Endodermal cell (in vitro differentiated cells): ENCODE measurements at regions not wholly inside any gene's neighbourhood (a gene's known extent, or its start where the extent isn't known, plus 50 kb on each side); places are given as distances from the start of the nearest gene placed in this dataset.

Source experiments
- DNase-seq: peaks from one replicate; pipeline ENCODE4 v3.0.0-alpha.2; 2017
- H3K27ac ChIP-seq: 2 replicates; pipeline ENCODE4 v1.5.1; 2013; ENCODE audit warnings: mild to moderate bottlenecking, low read depth, low read length, moderate library complexity
- H3K27me3 ChIP-seq: 2 replicates; pipeline ENCODE4 v1.6.1; 2013; ENCODE audit warnings: mild to moderate bottlenecking, low read length, moderate library complexity; ENCODE audit not compliant: insufficient read depth, control insufficient read depth, poor library complexity, severe bottlenecking
- H3K36me3 ChIP-seq: 2 replicates; pipeline ENCODE4 v1.7.0; 2013; ENCODE audit warnings: mild to moderate bottlenecking, low read length, moderate library complexity; ENCODE audit not compliant: control insufficient read depth, insufficient read depth
- H3K4me1 ChIP-seq: one replicate; pipeline ENCODE4 v1.7.0; 2013; ENCODE audit warnings: low read length; ENCODE audit not compliant: control insufficient read depth, insufficient read depth
- H3K4me3 ChIP-seq: 2 replicates; pipeline ENCODE4 v1.5.1; 2013; ENCODE audit warnings: mild to moderate bottlenecking, low read length, moderate library complexity
- H3K9ac ChIP-seq: 2 replicates; pipeline ENCODE4 v1.6.1; 2013; ENCODE audit warnings: mild to moderate bottlenecking, low read length, moderate library complexity; ENCODE audit not compliant: poor library complexity, severe bottlenecking; ENCODE audit errors: extremely low read depth
- H3K9me3 ChIP-seq: 2 replicates; pipeline ENCODE4 v1.6.1; 2013; ENCODE audit warnings: mild to moderate bottlenecking, low read length, moderate library complexity; ENCODE audit not compliant: control insufficient read depth
- H3K27ac Mint-ChIP-seq: 2 replicates; pipeline ENCODE4 v1.8.0; 2020; ENCODE audit warnings: mixed read lengths
- H3K27me3 Mint-ChIP-seq: 2 replicates; pipeline ENCODE4 v1.8.0; 2021; ENCODE audit warnings: mild to moderate bottlenecking, mixed read lengths; ENCODE audit not compliant: insufficient read depth
- H3K36me3 Mint-ChIP-seq: 2 replicates; pipeline ENCODE4 v1.8.0; 2020; ENCODE audit warnings: low read depth, mixed read lengths
- H3K4me1 Mint-ChIP-seq: 2 replicates; pipeline ENCODE4 v1.8.0; 2020; ENCODE audit warnings: mixed read lengths
- H3K4me3 Mint-ChIP-seq: 2 replicates; pipeline ENCODE4 v1.8.0; 2020; ENCODE audit warnings: mild to moderate bottlenecking, moderate library complexity, mixed read lengths
- H3K9me3 Mint-ChIP-seq: 2 replicates; pipeline ENCODE4 v1.8.0; 2020; ENCODE audit warnings: mild to moderate bottlenecking, mixed read lengths
- CTCF ChIP-seq: fragments of 200-600 bp; sonication (generic); conservative IDR thresholded peaks from 2 replicates; pipeline ENCODE4 v1.5.0; 2021; ENCODE audit warnings: antibody characterized with exemption, mild to moderate bottlenecking
- WGBS, 2 experiments: methylation state at CpG; one replicate each; pipeline versions ENCODE4 v1.1.5 to v1.1.7; 2013; ENCODE audit warnings: missing lambda C conversion rate in 2 of 2, mixed read lengths in 1 of 2; ENCODE audit not compliant: insufficient coverage in 1 of 2, insufficient read length in 1 of 2; 5-methylcytosine and 5-hydroxymethylcytosine counted together

DNA sequence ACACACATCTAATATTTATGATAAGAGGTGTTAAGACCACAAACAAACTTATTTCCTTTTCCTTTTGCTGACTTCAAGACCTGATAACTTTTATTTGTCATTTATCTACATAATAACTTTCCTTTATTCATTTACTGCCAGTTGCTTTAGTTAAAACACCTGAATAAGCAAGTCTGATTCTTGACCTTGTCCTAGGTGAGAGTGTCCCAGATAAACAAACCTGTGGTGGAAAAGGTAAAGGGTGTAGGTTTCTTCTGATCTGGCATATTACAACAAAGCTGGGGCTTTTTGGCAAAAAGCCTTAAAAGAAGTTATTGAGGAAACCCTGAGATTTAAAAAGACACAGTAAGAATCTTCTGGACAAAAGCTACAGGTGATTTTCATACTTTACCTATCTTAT is 191.5 kb downstream of the ZBBX start:
- Mint-ChIP-seq H3K27me3 (no peaks in the 10 kb centered on the region), H3K9me3 (no peaks in the 10 kb centered on the region), H3K4me3 (no peak overlapping the region), H3K4me1 (peaks cover 4% of the 10 kb centered on the region), H3K27ac (no peak overlapping the region), H3K36me3 (no peaks in the 10 kb centered on the region)
- no peak overlapping the region for H3K27ac ChIP-seq
- no peaks in the 10 kb centered on the region for H3K36me3 ChIP-seq
- no peak for DNase-seq
- H3K9me3 ChIP-seq: no peaks in the 10 kb centered on the region
- H3K4me1 ChIP-seq: no peaks in the 10 kb centered on the region
- no peak overlapping the region for H3K4me3 ChIP-seq
- H3K9ac ChIP-seq: no peak overlapping the region
- H3K27me3 ChIP-seq: no peaks in the 10 kb centered on the region
- no peak for TF ChIP-seq CTCF

GRCh38 chr3:167187221-167187620 is 192.9 kb downstream of the ZBBX start:
- DNase-seq: no peak
- Mint-ChIP-seq H3K27me3 (no peaks in the 10 kb centered on the region), H3K36me3 (no peaks in the 10 kb centered on the region), H3K4me1 (peaks cover 4% of the 10 kb centered on the region), H3K9me3 (no peaks in the 10 kb centered on the region), H3K27ac (no peak overlapping the region), H3K4me3 (no peak overlapping the region)
- H3K9me3 ChIP-seq: no peaks in the 10 kb centered on the region
- H3K27ac ChIP-seq: no peak overlapping the region
- H3K4me3 ChIP-seq: no peak overlapping the region
- H3K27me3 ChIP-seq: no peaks in the 10 kb centered on the region
- 90 to 100% methylated on average over 1 to 2 of the region's 2 CpGs for WGBS, 2 experiments
- TF ChIP-seq CTCF: no peak
- no peaks in the 10 kb centered on the region for H3K36me3 ChIP-seq
- H3K4me1 ChIP-seq: no peaks in the 10 kb centered on the region
- no peak overlapping the region for H3K9ac ChIP-seq

- Mint-ChIP-seq H3K36me3 (no peaks in the 10 kb centered on the region), H3K27me3 (no peaks in the 10 kb centered on the region), H3K27ac (no peak overlapping the region), H3K9me3 (no peaks in the 10 kb centered on the region), H3K4me1 (peaks cover 4% of the 10 kb centered on the region), H3K4me3 (no peak overlapping the region)
- no peak overlapping the region for H3K27ac ChIP-seq
- 74% methylated on average over 3 of the region's 3 CpGs; no CpG with 5 or more reads in 1 of the 2 experiments for WGBS, 2 experiments
- no peak overlapping the region for H3K4me3 ChIP-seq
- H3K27me3 ChIP-seq: no peaks in the 10 kb centered on the region
- H3K9me3 ChIP-seq: no peaks in the 10 kb centered on the region
- H3K4me1 ChIP-seq: no peaks in the 10 kb centered on the region
- H3K9ac ChIP-seq: no peak overlapping the region
- DNase-seq: peak; percentile 82
- TF ChIP-seq CTCF: peak; percentile 73
- no peaks in the 10 kb centered on the region for H3K36me3 ChIP-seq
Measured at GRCh38 chr3:167184511-167184910, 195.6 kb downstream of the ZBBX start.
